GM12878 (cell line): ENCODE measurements at regions not wholly inside any gene's neighbourhood (a gene's known extent, or its start where the extent isn't known, plus 50 kb on each side); places are given as distances from the start of the nearest gene placed in this dataset.
A peak's percentile ranks its signal among the peaks of the same experiment; 100 is the strongest.

Source experiments
- ATAC-seq: fragments of 200-7000 bp; cut with Tn5 transposase; 3 replicates; pipeline ENCODE4 v1.9.1; 2020; ENCODE audit warnings: mild to moderate bottlenecking, moderate library complexity
- BruUV-seq: library from RNA; stranded (reverse); fragments of 400-500 nt; replicated peaks from 2 replicates; lab custom pipeline; 2021; lab: Mats Ljungman, UMichigan
- CTCF ChIA-PET: fragments of 300-600 bp; sonication (Branson Sonifier 250); formaldehyde crosslinking; extraction: SDS; loops from one replicate; lab custom pipeline; 2021; ENCODE audit warnings: inconsistent platforms; lab: Yijun Ruan, JAX
- POLR2A ChIA-PET: fragments of 350-600 bp; formaldehyde crosslinking; extraction: SDS; loops from one replicate; lab custom pipeline; 2021; ENCODE audit warnings: inconsistent platforms; lab: Charles Lee
- RAD21 ChIA-PET: fragments of 300-600 bp; sonication (Branson Sonifier 250); formaldehyde crosslinking; loops from one replicate; lab custom pipeline; 2023; ENCODE audit warnings: antibody characterized with exemption; ENCODE audit not compliant: unreplicated experiment; lab: Charles Lee
- SMC1A ChIA-PET: fragments of 300-600 bp; sonication (Branson Sonifier 250); formaldehyde crosslinking; loops from one replicate; lab custom pipeline; 2023; ENCODE audit not compliant: unreplicated experiment, uncharacterized antibody; lab: Charles Lee
- DNase-seq: peaks from one replicate; pipeline ENCODE4 v3.0.0-alpha.2; 2011; ENCODE audit warnings: low read depth, low spot score
- FAIRE-seq: peaks from 3 replicates; lab custom pipeline; 2011; peaks lifted over from hg19 to GRCh38; lab: Jason Lieb, UNC
- H2AFZ ChIP-seq: 2 replicates; pipeline ENCODE4 v1.6.0; 2011; ENCODE audit warnings: low read depth, low read length, control low read depth; ENCODE audit not compliant: control insufficient read depth
- H3K27ac ChIP-seq: 2 replicates; pipeline ENCODE4 v1.5.1; 2011; ENCODE audit warnings: control low read depth; ENCODE audit not compliant: control insufficient read depth, insufficient read depth
- H3K27me3 ChIP-seq, 2 experiments: replicated peaks in 1 of 2; 2 replicates each; pipeline versions ENCODE4 v1.6.0 to v1.6.1; 2011; ENCODE audit warnings: low read length in 1 of 2; ENCODE audit not compliant: control insufficient read depth in 2 of 2, insufficient read depth in 2 of 2
- H3K36me3 ChIP-seq, 2 experiments: 2 replicates each; pipeline ENCODE4 v1.5.1; 2011; ENCODE audit warnings: low read length in 1 of 2; ENCODE audit not compliant: control insufficient read depth in 2 of 2, insufficient read depth in 2 of 2
- H3K4me1 ChIP-seq: 2 replicates; pipeline ENCODE4 v1.6.1; 2011; ENCODE audit warnings: mild to moderate bottlenecking, low read length, moderate library complexity, mixed read lengths; ENCODE audit not compliant: control insufficient read depth, insufficient read depth
- H3K4me2 ChIP-seq: 2 replicates; pipeline ENCODE4 v1.6.0; 2011; ENCODE audit warnings: control low read depth; ENCODE audit not compliant: control insufficient read depth, insufficient read depth
- H3K4me3 ChIP-seq: fragments of 200-600 bp; sonication (generic); 2 replicates; pipeline ENCODE4 v1.5.1; 2016
- H3K79me2 ChIP-seq: 2 replicates; pipeline ENCODE4 v1.6.0; 2011; ENCODE audit warnings: low read length; ENCODE audit not compliant: control insufficient read depth, insufficient read depth
- H3K9ac ChIP-seq: 2 replicates; pipeline ENCODE4 v1.8.0; 2011; ENCODE audit warnings: low read length, control low read depth, mixed read lengths; ENCODE audit not compliant: control insufficient read depth, insufficient read depth
- H3K9me3 ChIP-seq: replicated peaks from 3 replicates; pipeline ENCODE4 v1.5.1; 2011; ENCODE audit warnings: mild to moderate bottlenecking, low read length; ENCODE audit not compliant: control insufficient read depth, insufficient read depth
- H4K20me1 ChIP-seq: 2 replicates; pipeline ENCODE4 v1.6.0; 2011; ENCODE audit not compliant: control insufficient read depth, insufficient read depth
- CHD2 ChIP-seq: IDR thresholded peaks from 2 replicates; pipeline ENCODE4 v1.6.1; 2011; ENCODE audit warnings: low read depth, low read length, improper control_type of control experiment, borderline replicate concordance
- IRF4 ChIP-seq: IDR thresholded peaks from 2 replicates; pipeline ENCODE4 v1.6.1; 2011; ENCODE audit warnings: low read depth, low read length
- MEF2A ChIP-seq: IDR thresholded peaks from 2 replicates; pipeline ENCODE4 v1.6.1; 2011; ENCODE audit warnings: low read depth, mild to moderate bottlenecking, low read length, moderate library complexity; ENCODE audit not compliant: insufficient read depth
- PML ChIP-seq: IDR thresholded peaks from 2 replicates; pipeline ENCODE4 v1.6.1; 2012; ENCODE audit warnings: low read length, inconsistent platforms
- POLR2AphosphoS5 ChIP-seq: IDR thresholded peaks from 2 replicates; pipeline ENCODE4 v1.6.1; 2011; ENCODE audit warnings: mild to moderate bottlenecking, low read length, inconsistent platforms
- RELA ChIP-seq: fragments of 450-650 bp; IDR thresholded peaks from 2 replicates; pipeline ENCODE4 v1.8.0; 2014; ENCODE audit warnings: borderline replicate concordance; ENCODE audit not compliant: partially characterized antibody
- REST ChIP-seq: IDR thresholded peaks from 2 replicates; pipeline ENCODE4 v1.6.1; 2012; ENCODE audit warnings: mild to moderate bottlenecking, low read depth, low read length
- SMAD5 ChIP-seq: IDR thresholded peaks from 2 replicates; pipeline ENCODE4 v1.6.1; 2016; ENCODE audit warnings: antibody characterized with exemption, low read depth
- WGBS: methylation state at CpG from one replicate; pipeline ENCODE4 v1.1.6; 2016; ENCODE audit warnings: low lambda C conversion rate; ENCODE audit not compliant: insufficient replicate concordance, insufficient coverage; ENCODE audit errors: missing lambda C conversion rate; 5-methylcytosine and 5-hydroxymethylcytosine counted together
- in situ Hi-C: fragments of 300-500 bp; cut with MboI; formaldehyde crosslinking; loops from 9 replicates; pipeline ENCODE4 v1.14.3; 2018; ENCODE audit warnings: mixed read lengths
- intact Hi-C: fragments of 100-400 bp; cut with micrococcal nuclease; formaldehyde crosslinking; loops from one replicate; pipeline ENCODE4 v1.14.2; 2022; ENCODE audit not compliant: unreplicated experiment
- TF ChIP-seq, protein P1 (sequence below): IDR thresholded peaks from 2 replicates; pipeline ENCODE4 v1.6.1; 2011; ENCODE audit warnings: low read depth, low read length, improper control_type of control experiment, borderline replicate concordance
- TF ChIP-seq, protein P2 (sequence below): fragments of 450-650 bp; IDR thresholded peaks from 2 replicates; pipeline ENCODE4 v1.6.1; 2017; ENCODE audit warnings: low read depth, mild to moderate bottlenecking, moderate library complexity

GRCh38 chr10:33800986-33801385 is 466.5 kb upstream of the NRP1 start:
- DNase-seq, result no peak
- no peaks in the 10 kb centered on the region for H4K20me1 ChIP-seq
- no peak overlapping the region for H3K4me2 ChIP-seq
- ChIA-PET POLR2A (interaction anchor here (1.9 kb wide), 1 partner anchor 10 kb away, joined by 4 read pairs; no protein-coding TSS in a partner anchor), SMC1A (interaction anchor here (0.9 to 2.2 kb wide), 6 partner anchors 9 to 28 kb away, joined by 3 to 7 read pairs (median 4); no protein-coding TSS in a partner anchor), RAD21 (no interaction called here), CTCF (no interaction called here)
- no peak overlapping the region for H3K27ac ChIP-seq
- ATAC-seq, result no peak
- no peaks in the 10 kb centered on the region for H3K79me2 ChIP-seq
- no peaks in the 10 kb centered on the region for H3K27me3 ChIP-seq
- no peaks in the 10 kb centered on the region for H3K36me3 ChIP-seq
- no peaks in the 10 kb centered on the region for H3K9me3 ChIP-seq
- intact Hi-C loops, result no loop called here
- no peaks in the 10 kb centered on the region for H3K4me1 ChIP-seq
- BruUV-seq, result no TSS peak
- H3K9ac ChIP-seq, result no peak overlapping the region
- in situ Hi-C loops, result no loop called here
- H3K4me3 ChIP-seq, result no peak overlapping the region
- no peak for TF ChIP-seq RELA
- no peak for FAIRE-seq
- no peak overlapping the region for H2AFZ ChIP-seq

GRCh38 chr10:33800545-33800944 is 466.1 kb upstream of the NRP1 start:
- SMC1A ChIA-PET, result interaction anchor here (0.9 to 11.1 kb wide), 5 partner anchors 11 to 28 kb away, joined by 3 to 95 read pairs (median 3); no protein-coding TSS in a partner anchor
- FAIRE-seq (no peak), ATAC-seq (peak; percentile 36), DNase-seq (no peak)
- Histone ChIP-seq H3K4me1 (no peaks in the 10 kb centered on the region), H3K4me2 (no peak overlapping the region), H3K36me3 (no peaks in the 10 kb centered on the region), H3K9me3 (no peaks in the 10 kb centered on the region), H3K4me3 (no peak overlapping the region), H3K79me2 (no peaks in the 10 kb centered on the region), H3K9ac (no peak overlapping the region), H4K20me1 (no peaks in the 10 kb centered on the region), H3K27ac (no peak overlapping the region), H2AFZ (no peak overlapping the region), H3K27me3 (no peaks in the 10 kb centered on the region)
- no TSS peak for BruUV-seq
- TF ChIP-seq, protein P1, sequence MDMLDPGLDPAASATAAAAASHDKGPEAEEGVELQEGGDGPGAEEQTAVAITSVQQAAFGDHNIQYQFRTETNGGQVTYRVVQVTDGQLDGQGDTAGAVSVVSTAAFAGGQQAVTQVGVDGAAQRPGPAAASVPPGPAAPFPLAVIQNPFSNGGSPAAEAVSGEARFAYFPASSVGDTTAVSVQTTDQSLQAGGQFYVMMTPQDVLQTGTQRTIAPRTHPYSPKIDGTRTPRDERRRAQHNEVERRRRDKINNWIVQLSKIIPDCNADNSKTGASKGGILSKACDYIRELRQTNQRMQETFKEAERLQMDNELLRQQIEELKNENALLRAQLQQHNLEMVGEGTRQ, result no peak
- TF ChIP-seq SMAD5 (no peak), IRF4 (no peak), POLR2AphosphoS5 (no peak), MEF2A (no peak), PML (no peak), REST (no peak), CHD2 (no peak)
- TF ChIP-seq, protein P2, sequence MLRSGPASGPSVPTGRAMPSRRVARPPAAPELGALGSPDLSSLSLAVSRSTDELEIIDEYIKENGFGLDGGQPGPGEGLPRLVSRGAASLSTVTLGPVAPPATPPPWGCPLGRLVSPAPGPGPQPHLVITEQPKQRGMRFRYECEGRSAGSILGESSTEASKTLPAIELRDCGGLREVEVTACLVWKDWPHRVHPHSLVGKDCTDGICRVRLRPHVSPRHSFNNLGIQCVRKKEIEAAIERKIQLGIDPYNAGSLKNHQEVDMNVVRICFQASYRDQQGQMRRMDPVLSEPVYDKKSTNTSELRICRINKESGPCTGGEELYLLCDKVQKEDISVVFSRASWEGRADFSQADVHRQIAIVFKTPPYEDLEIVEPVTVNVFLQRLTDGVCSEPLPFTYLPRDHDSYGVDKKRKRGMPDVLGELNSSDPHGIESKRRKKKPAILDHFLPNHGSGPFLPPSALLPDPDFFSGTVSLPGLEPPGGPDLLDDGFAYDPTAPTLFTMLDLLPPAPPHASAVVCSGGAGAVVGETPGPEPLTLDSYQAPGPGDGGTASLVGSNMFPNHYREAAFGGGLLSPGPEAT, result no peak
- CTCF ChIA-PET, result no interaction called here
- intact Hi-C loops (no loop called here), in situ Hi-C loops (no loop called here)
- WGBS, result 22% methylated on average over 5 of the region's 5 CpGs
- POLR2A ChIA-PET, result no interaction called here
- RAD21 ChIA-PET, result no interaction called here
